ENCODE measurements at regions not wholly inside any gene's neighbourhood (a gene's known extent, or its start where the extent isn't known, plus 50 kb on each side); places are given as distances from the start of the nearest gene placed in this dataset.

GRCh38 chr6:139577763-139578604, 203.5 kb upstream of the CITED2 start:
- FAIRE-seq (no peak), DNase-seq (ENCODE audit: insufficient read length, low spot score) (no peak)

- DNase-seq (ENCODE audit: insufficient read length, low spot score) (no peak), FAIRE-seq (no peak)
Observed at GRCh38 chr6:139577124-139577762, 202.8 kb upstream of the CITED2 start.

GRCh38 chr6:139572001-139572400, 197.6 kb upstream of the CITED2 start:
- no peak for FAIRE-seq
- DNase-seq (ENCODE audit: insufficient read length, low spot score): no peak

- no peak for FAIRE-seq
- no peak for DNase-seq (ENCODE audit: insufficient read length, low spot score)
Observed at GRCh38 chr6:139570166-139570565, 195.7 kb upstream of the CITED2 start.

GRCh38 chr6:139569566-139569965, 195.1 kb upstream of the CITED2 start:
- no peak for DNase-seq (ENCODE audit: insufficient read length, low spot score)
- no peak for FAIRE-seq

GRCh38 chr6:139568956-139569538, 194.6 kb upstream of the CITED2 start:
- no peak for FAIRE-seq
- no peak for DNase-seq (ENCODE audit: insufficient read length, low spot score)

GRCh38 chr6:139568151-139568955, 193.9 kb upstream of the CITED2 start:
- DNase-seq (ENCODE audit: insufficient read length, low spot score): no peak
- no peak for FAIRE-seq

GRCh38 chr6:139567095-139567494, 192.6 kb upstream of the CITED2 start:
- FAIRE-seq: no peak

GRCh38 chr6:139565591-139565990, 191.1 kb upstream of the CITED2 start:
- DNase-seq (ENCODE audit: insufficient read length, low spot score) (no peak), FAIRE-seq (no peak)

More at GRCh38 chr6:139567095-139567494, 192.6 kb upstream of the CITED2 start:
- DNase-seq (ENCODE audit: insufficient read length, low spot score): no peak

GRCh38 chr6:139557547-139557946, 183.1 kb upstream of the CITED2 start:
- DNase-seq (ENCODE audit: insufficient read length, low spot score) (no peak), FAIRE-seq (no peak)

- no peak for DNase-seq (ENCODE audit: insufficient read length, low spot score)
- no peak for FAIRE-seq
Observed at GRCh38 chr6:139556532-139556931, 182.1 kb upstream of the CITED2 start.

GRCh38 chr6:139553916-139554315, 179.5 kb upstream of the CITED2 start:
- DNase-seq (ENCODE audit: insufficient read length, low spot score): no peak
- FAIRE-seq: no peak

- FAIRE-seq (no peak), DNase-seq (ENCODE audit: insufficient read length, low spot score) (no peak)
Observed at GRCh38 chr6:139551376-139551775, 176.9 kb upstream of the CITED2 start.

GRCh38 chr6:139550361-139550760, 175.9 kb upstream of the CITED2 start:
- FAIRE-seq: no peak
- no peak for DNase-seq (ENCODE audit: insufficient read length, low spot score)

- no peak for DNase-seq (ENCODE audit: insufficient read length, low spot score)
- no peak for FAIRE-seq
Observed at GRCh38 chr6:139549561-139550070, 175.2 kb upstream of the CITED2 start.

GRCh38 chr6:139547804-139548203, 173.4 kb upstream of the CITED2 start:
- DNase-seq (ENCODE audit: insufficient read length, low spot score) (no peak), FAIRE-seq (no peak)

GRCh38 chr6:139547122-139547776, 172.8 kb upstream of the CITED2 start:
- FAIRE-seq: no peak
- no peak for DNase-seq (ENCODE audit: insufficient read length, low spot score)

- DNase-seq (ENCODE audit: insufficient read length, low spot score): no peak
- FAIRE-seq: no peak
Observed at GRCh38 chr6:139546106-139546472, 171.6 kb upstream of the CITED2 start.

- FAIRE-seq: no peak
Observed at GRCh38 chr6:139545206-139546105, 171.0 kb upstream of the CITED2 start.

More at GRCh38 chr6:139545206-139546105, 171.0 kb upstream of the CITED2 start:
- DNase-seq (ENCODE audit: insufficient read length, low spot score): no peak
